Fibroblast of lung (primary cell): ENCODE measurements at regions not wholly inside any gene's neighbourhood (a gene's known extent, or its start where the extent isn't known, plus 50 kb on each side); places are given as distances from the start of the nearest gene placed in this dataset.

Experiments used
- DNase-seq, 2 donors: peaks; one replicate each; pipeline versions ENCODE4 v3.0.0 to v3.0.0-alpha.2; 2010; ENCODE audit warnings: low read depth in 2 of 2
- H2AFZ ChIP-seq: 2 replicates; pipeline ENCODE4 v1.5.1; 2012; ENCODE audit warnings: low read length, control low read depth, inconsistent platforms
- H3K27ac ChIP-seq: 2 replicates; pipeline ENCODE4 v1.5.1; 2011; ENCODE audit warnings: low read length, control low read depth; ENCODE audit not compliant: insufficient read depth
- H3K27me3 ChIP-seq: 2 replicates; pipeline ENCODE4 v1.5.1; 2011; ENCODE audit warnings: mild to moderate bottlenecking, low read length; ENCODE audit not compliant: control insufficient read depth, insufficient read depth
- H3K36me3 ChIP-seq: 2 replicates; pipeline ENCODE4 v1.5.1; 2011; ENCODE audit warnings: low read length; ENCODE audit not compliant: control insufficient read depth, insufficient read depth
- H3K4me1 ChIP-seq: 2 replicates; pipeline ENCODE4 v1.5.1; 2011; ENCODE audit warnings: low read length; ENCODE audit not compliant: control insufficient read depth, insufficient read depth; ENCODE audit errors: extremely low read depth
- H3K4me2 ChIP-seq: 2 replicates; pipeline ENCODE4 v1.5.1; 2011; ENCODE audit warnings: low read length, control low read depth; ENCODE audit not compliant: insufficient read depth; ENCODE audit errors: extremely low read depth
- H3K4me3 ChIP-seq, 4 experiments: fragments of 200-600 bp in 1 of 4; sonication (generic) in 1 of 4; replicated peaks in 1 of 4; 2 replicates each; pipeline ENCODE4 v1.5.1; 2011 to 2016; ENCODE audit warnings: low read length in 4 of 4, low read depth in 3 of 4, mild to moderate bottlenecking in 3 of 4, control low read depth in 2 of 4, inconsistent platforms in 1 of 4, mixed read lengths in 1 of 4; ENCODE audit not compliant: insufficient read depth in 1 of 4; ENCODE audit errors: control extremely low read depth in 1 of 4
- H3K79me2 ChIP-seq: 2 replicates; pipeline ENCODE4 v1.5.1; 2012; ENCODE audit warnings: mild to moderate bottlenecking, low read length, inconsistent platforms; ENCODE audit not compliant: control insufficient read depth, insufficient read depth
- H3K9ac ChIP-seq: 2 replicates; pipeline ENCODE4 v1.5.1; 2011; ENCODE audit warnings: mild to moderate bottlenecking, low read length, control low read depth; ENCODE audit not compliant: insufficient read depth
- H3K9me3 ChIP-seq: 2 replicates; pipeline ENCODE4 v1.5.1; 2012; ENCODE audit warnings: low read depth, low read length; ENCODE audit not compliant: control insufficient read depth, insufficient read depth
- H4K20me1 ChIP-seq: 2 replicates; pipeline ENCODE4 v1.5.1; 2011; ENCODE audit warnings: low read length; ENCODE audit not compliant: control insufficient read depth, insufficient read depth; ENCODE audit errors: extremely low read depth
- CTCF ChIP-seq, 2 donors: IDR thresholded peaks in 1 of 2; conservative IDR thresholded peaks in 1 of 2; 1 replicate in 1 of 2; 2 replicates in 1 of 2; pipeline ENCODE4 v1.5.1; 2011 to 2012; ENCODE audit warnings: low read length in 2 of 2, control low read depth in 1 of 2, inconsistent platforms in 1 of 2, low read depth in 1 of 2, mild to moderate bottlenecking in 1 of 2
- EZH2 ChIP-seq: IDR thresholded peaks from 2 replicates; pipeline ENCODE4 v1.5.1; 2012; ENCODE audit warnings: low read length, control low read depth, mild to moderate bottlenecking; ENCODE audit errors: missing control alignments

GRCh38 chr12:92634730-92635129 is 68.1 kb upstream of the PLEKHG7 start:
- no peak overlapping the region for H3K27ac ChIP-seq
- H4K20me1 ChIP-seq: no peaks in the 10 kb centered on the region
- H3K4me1 ChIP-seq: no peaks in the 10 kb centered on the region
- no peak for DNase-seq
- H3K27me3 ChIP-seq: no peaks in the 10 kb centered on the region
- no peak overlapping the region for H2AFZ ChIP-seq
- no peak overlapping the region for H3K4me3 ChIP-seq
- H3K4me2 ChIP-seq: no peak overlapping the region
- no peaks in the 10 kb centered on the region for H3K36me3 ChIP-seq
- no peaks in the 10 kb centered on the region for H3K9me3 ChIP-seq
- H3K9ac ChIP-seq: no peak overlapping the region
- TF ChIP-seq EZH2: no peak
- TF ChIP-seq CTCF (conservative IDR thresholded peaks at IDR 0.05 in 1 of 2, IDR thresholded peaks at IDR 0.05 in 1 of 2; ENCODE audit: low read depth in 1 of 2, low read length in 2 of 2): no peak
- no peaks in the 10 kb centered on the region for H3K79me2 ChIP-seq

GRCh38 chr12:92634202-92634601 is 68.6 kb upstream of the PLEKHG7 start:
- Histone ChIP-seq H3K9me3 (no peaks in the 10 kb centered on the region), H3K4me3 (no peak overlapping the region), H3K4me2 (no peak overlapping the region), H3K79me2 (no peaks in the 10 kb centered on the region), H3K4me1 (no peaks in the 10 kb centered on the region), H2AFZ (no peak overlapping the region), H3K27me3 (no peaks in the 10 kb centered on the region), H3K36me3 (no peaks in the 10 kb centered on the region), H4K20me1 (no peaks in the 10 kb centered on the region), H3K27ac (no peak overlapping the region), H3K9ac (no peak overlapping the region)
- no peak for DNase-seq
- TF ChIP-seq EZH2 (no peak), CTCF (conservative IDR thresholded peaks at IDR 0.05 in 1 of 2, IDR thresholded peaks at IDR 0.05 in 1 of 2; ENCODE audit: low read depth in 1 of 2, low read length in 2 of 2) (no peak)

GRCh38 chr12:92630968-92631367 is 71.8 kb upstream of the PLEKHG7 start:
- H3K79me2 ChIP-seq: no peaks in the 10 kb centered on the region
- H3K36me3 ChIP-seq: no peaks in the 10 kb centered on the region
- H3K4me2 ChIP-seq: no peak overlapping the region
- H3K9me3 ChIP-seq: no peaks in the 10 kb centered on the region
- H3K4me3 ChIP-seq: no peak overlapping the region
- no peak overlapping the region for H3K27ac ChIP-seq
- H4K20me1 ChIP-seq: no peaks in the 10 kb centered on the region
- H3K27me3 ChIP-seq: no peaks in the 10 kb centered on the region
- H3K4me1 ChIP-seq: no peaks in the 10 kb centered on the region
- no peak overlapping the region for H3K9ac ChIP-seq
- no peak for DNase-seq
- no peak overlapping the region for H2AFZ ChIP-seq
- TF ChIP-seq EZH2 (no peak), CTCF (conservative IDR thresholded peaks at IDR 0.05 in 1 of 2, IDR thresholded peaks at IDR 0.05 in 1 of 2; ENCODE audit: low read depth in 1 of 2, low read length in 2 of 2) (no peak)
